ENCODE measurements at regions not wholly inside any gene's neighbourhood (a gene's known extent, or its start where the extent isn't known, plus 50 kb on each side); places are given as distances from the start of the nearest gene placed in this dataset.
A peak's percentile ranks its signal among the peaks of the same experiment; 100 is the strongest.

- DNase-seq: peak; percentile 49
Observed at GRCh38 chr7:30212701-30213111, 71.7 kb upstream of the ZNRF2 start.

GRCh38 chr7:30213637-30214036 is 70.8 kb upstream of the ZNRF2 start:
- DNase-seq: no peak

- DNase-seq: no peak
Observed at GRCh38 chr7:30214651-30215137, 69.7 kb upstream of the ZNRF2 start.

DNA sequence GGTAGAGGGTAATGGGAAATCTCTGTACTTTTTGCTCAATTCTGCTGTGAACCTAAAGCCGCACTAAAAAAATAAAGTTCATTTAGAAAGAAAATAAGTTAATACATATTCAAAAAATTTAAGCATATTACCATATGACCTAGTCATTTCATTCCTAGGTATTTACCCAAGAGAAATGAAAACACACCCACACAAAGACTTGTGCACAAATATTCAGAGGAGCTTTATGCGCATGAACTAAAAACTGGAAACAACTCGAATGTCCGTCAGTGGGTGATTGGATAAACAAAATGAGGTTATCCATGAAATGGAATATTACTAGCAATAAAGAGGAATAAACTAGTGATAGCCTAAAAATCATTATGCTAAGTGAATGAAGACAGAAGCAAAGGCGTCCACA is 62.6 kb upstream of the ZNRF2 start:
- no peak for DNase-seq

- no peak for DNase-seq
Observed at GRCh38 chr7:30222515-30223215, 61.7 kb upstream of the ZNRF2 start.

DNA sequence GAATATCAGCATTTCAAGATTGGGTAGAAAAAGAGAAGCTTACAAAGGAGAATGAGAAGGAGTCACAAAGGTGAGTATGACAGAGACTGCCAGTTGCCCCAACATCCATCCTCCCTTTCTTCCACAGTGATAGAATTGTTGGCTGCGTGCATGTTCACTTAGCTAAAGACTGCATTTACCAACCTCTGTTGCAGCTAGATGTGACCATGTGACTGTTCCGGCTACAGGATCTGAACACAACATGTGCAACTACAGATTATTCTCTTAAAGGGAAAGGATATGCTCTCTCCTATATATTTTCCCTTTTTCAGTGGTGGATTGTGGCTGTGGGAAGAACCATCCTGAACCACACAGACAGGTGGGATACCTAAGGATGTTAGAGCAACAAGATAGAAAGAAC is 60.5 kb upstream of the ZNRF2 start:
- no peak for DNase-seq

- DNase-seq: no peak
Observed at GRCh38 chr7:30224511-30225062, 59.8 kb upstream of the ZNRF2 start.

GRCh38 chr7:30225863-30226613 is 58.4 kb upstream of the ZNRF2 start:
- DNase-seq: no peak

DNA sequence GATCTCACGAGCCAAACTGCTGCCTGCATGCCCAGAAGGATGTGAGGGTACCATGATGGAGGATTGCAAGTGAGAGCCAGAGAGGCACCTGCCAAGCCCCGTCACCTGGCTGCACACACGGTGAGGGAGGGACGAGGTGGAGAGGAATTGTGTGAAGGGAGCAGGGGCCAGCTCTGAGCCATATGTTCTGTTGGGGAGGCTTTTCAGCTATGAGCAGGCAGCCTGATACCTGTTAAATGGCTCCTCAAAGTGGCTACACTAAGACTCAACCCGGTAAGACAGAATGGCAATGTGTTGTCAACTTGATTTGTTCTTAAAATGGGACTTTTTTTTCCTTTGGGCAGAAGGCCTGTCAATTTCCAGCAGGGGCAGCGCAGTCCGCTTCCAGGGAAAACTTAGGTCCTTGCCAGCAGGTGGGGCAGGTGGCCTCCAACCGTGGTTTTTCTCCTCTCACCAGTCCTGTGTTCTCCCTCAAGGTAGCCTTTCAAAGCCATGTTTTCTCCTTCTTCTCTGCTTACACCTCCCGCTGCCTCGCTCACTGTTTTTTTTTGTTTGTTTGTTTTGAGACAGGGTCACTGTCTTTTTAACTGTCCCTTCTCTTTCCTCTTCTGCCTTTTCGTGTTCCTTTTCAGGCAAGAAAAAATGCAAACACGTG is 57.7 kb upstream of the ZNRF2 start:
- DNase-seq: peak; percentile 55

DNA sequence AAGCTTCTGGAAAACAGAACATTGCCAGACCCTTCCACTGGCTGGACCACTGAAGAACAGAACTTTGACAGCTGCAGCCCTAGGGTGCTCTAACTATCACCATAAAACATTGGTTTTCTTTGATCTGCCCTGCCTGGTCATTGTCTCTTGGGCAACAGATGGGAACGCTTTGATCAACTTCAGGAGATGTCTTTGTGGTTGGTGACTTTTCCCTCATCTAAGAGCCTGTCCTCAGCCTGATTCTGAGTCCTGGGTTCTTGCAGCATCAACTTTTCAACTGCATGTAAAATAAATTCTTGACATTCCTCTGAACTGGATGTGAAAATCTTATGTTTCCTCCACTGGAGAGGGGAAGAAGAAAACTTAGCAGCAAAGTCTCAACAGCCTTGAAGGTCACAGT is 53.1 kb upstream of the ZNRF2 start:
- DNase-seq: no peak

DNA sequence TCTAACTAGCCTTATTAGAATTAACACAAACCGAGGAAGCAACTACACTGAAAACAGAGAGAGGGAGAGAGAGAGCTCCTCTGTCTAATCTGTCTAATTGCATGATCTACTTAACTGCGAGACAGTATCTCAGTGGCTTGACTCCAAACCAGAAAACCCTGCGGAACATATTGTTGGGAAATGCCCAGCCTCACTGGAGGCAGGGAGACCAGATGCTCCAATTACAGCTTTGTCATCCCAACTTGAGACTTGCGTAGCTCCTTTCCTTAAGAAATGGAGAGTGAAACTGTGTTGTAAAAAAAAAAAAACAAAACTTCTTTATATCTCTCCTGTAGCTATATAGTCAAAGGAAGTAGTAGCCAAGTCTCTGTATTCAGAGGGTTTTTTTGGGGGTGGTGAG is 52.0 kb upstream of the ZNRF2 start:
- no peak for DNase-seq

Data from NCI-H526 treated with DMSO at 0.1 percent for 48 hours (cell line).